ENCODE measurements at regions not wholly inside any gene's neighbourhood (a gene's known extent, or its start where the extent isn't known, plus 50 kb on each side); places are given as distances from the start of the nearest gene placed in this dataset.

DNA sequence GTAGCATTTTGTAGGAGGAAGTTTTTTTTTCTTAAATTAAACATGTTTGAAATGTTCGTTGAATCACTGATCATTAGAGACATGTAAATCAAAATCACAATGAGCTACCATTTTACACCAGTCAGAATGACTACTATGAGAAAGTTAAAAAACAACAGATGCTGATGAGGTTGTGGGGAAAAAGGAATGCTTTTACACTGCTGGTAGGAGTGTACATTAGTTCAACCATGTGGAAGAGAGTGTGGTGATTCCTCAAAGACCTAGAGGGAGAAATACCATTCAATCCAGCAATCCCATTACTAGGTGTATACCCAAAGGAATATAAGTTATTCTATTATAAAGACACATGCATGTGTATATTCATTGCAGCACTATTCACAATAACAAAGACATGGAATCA, 122.0 kb upstream of the ARGLU1 start:
- TF ChIP-seq, protein P1, sequence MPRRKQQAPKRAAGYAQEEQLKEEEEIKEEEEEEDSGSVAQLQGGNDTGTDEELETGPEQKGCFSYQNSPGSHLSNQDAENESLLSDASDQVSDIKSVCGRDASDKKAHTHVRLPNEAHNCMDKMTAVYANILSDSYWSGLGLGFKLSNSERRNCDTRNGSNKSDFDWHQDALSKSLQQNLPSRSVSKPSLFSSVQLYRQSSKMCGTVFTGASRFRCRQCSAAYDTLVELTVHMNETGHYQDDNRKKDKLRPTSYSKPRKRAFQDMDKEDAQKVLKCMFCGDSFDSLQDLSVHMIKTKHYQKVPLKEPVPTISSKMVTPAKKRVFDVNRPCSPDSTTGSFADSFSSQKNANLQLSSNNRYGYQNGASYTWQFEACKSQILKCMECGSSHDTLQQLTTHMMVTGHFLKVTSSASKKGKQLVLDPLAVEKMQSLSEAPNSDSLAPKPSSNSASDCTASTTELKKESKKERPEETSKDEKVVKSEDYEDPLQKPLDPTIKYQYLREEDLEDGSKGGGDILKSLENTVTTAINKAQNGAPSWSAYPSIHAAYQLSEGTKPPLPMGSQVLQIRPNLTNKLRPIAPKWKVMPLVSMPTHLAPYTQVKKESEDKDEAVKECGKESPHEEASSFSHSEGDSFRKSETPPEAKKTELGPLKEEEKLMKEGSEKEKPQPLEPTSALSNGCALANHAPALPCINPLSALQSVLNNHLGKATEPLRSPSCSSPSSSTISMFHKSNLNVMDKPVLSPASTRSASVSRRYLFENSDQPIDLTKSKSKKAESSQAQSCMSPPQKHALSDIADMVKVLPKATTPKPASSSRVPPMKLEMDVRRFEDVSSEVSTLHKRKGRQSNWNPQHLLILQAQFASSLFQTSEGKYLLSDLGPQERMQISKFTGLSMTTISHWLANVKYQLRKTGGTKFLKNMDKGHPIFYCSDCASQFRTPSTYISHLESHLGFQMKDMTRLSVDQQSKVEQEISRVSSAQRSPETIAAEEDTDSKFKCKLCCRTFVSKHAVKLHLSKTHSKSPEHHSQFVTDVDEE (CRISPR knock-in tag; IDR thresholded peaks at IDR 0.05), result no peak
- no peak for TF ChIP-seq PPARA (CRISPR knock-in tag; IDR thresholded peaks at IDR 0.05; ENCODE audit: borderline replicate concordance)
- no peak for TF ChIP-seq BACH2 (CRISPR knock-in tag; IDR thresholded peaks at IDR 0.05; ENCODE audit: borderline replicate concordance)
- TF ChIP-seq, protein P2, sequence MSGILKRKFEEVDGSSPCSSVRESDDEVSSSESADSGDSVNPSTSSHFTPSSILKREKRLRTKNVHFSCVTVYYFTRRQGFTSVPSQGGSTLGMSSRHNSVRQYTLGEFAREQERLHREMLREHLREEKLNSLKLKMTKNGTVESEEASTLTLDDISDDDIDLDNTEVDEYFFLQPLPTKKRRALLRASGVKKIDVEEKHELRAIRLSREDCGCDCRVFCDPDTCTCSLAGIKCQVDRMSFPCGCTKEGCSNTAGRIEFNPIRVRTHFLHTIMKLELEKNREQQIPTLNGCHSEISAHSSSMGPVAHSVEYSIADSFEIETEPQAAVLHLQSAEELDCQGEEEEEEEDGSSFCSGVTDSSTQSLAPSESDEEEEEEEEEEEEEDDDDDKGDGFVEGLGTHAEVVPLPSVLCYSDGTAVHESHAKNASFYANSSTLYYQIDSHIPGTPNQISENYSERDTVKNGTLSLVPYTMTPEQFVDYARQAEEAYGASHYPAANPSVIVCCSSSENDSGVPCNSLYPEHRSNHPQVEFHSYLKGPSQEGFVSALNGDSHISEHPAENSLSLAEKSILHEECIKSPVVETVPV (CRISPR knock-in tag; IDR thresholded peaks at IDR 0.05), result no peak
- TF ChIP-seq ARNTL (CRISPR knock-in tag; IDR thresholded peaks at IDR 0.05; ENCODE audit: borderline replicate concordance, low read depth), result no peak
- TF ChIP-seq, protein P3, sequence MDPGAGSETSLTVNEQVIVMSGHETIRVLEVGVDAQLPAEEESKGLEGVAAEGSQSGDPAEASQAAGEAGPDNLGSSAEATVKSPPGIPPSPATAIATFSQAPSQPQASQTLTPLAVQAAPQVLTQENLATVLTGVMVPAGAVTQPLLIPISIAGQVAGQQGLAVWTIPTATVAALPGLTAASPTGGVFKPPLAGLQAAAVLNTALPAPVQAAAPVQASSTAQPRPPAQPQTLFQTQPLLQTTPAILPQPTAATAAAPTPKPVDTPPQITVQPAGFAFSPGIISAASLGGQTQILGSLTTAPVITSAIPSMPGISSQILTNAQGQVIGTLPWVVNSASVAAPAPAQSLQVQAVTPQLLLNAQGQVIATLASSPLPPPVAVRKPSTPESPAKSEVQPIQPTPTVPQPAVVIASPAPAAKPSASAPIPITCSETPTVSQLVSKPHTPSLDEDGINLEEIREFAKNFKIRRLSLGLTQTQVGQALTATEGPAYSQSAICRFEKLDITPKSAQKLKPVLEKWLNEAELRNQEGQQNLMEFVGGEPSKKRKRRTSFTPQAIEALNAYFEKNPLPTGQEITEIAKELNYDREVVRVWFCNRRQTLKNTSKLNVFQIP (CRISPR knock-in tag; IDR thresholded peaks at IDR 0.05; ENCODE audit: borderline replicate concordance, low read depth), result no peak
- no peak for TF ChIP-seq CSDC2 (CRISPR knock-in tag; IDR thresholded peaks at IDR 0.05)
- no peak for TF ChIP-seq GLIS3 (CRISPR knock-in tag; IDR thresholded peaks at IDR 0.05)
- TF ChIP-seq, protein P4, sequence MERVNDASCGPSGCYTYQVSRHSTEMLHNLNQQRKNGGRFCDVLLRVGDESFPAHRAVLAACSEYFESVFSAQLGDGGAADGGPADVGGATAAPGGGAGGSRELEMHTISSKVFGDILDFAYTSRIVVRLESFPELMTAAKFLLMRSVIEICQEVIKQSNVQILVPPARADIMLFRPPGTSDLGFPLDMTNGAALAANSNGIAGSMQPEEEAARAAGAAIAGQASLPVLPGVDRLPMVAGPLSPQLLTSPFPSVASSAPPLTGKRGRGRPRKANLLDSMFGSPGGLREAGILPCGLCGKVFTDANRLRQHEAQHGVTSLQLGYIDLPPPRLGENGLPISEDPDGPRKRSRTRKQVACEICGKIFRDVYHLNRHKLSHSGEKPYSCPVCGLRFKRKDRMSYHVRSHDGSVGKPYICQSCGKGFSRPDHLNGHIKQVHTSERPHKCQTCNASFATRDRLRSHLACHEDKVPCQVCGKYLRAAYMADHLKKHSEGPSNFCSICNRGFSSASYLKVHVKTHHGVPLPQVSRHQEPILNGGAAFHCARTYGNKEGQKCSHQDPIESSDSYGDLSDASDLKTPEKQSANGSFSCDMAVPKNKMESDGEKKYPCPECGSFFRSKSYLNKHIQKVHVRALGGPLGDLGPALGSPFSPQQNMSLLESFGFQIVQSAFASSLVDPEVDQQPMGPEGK (CRISPR knock-in tag; IDR thresholded peaks at IDR 0.05; ENCODE audit: borderline replicate concordance), result no peak
- no peak for TF ChIP-seq ISL1 (CRISPR knock-in tag; IDR thresholded peaks at IDR 0.05)
- TF ChIP-seq, protein P5, sequence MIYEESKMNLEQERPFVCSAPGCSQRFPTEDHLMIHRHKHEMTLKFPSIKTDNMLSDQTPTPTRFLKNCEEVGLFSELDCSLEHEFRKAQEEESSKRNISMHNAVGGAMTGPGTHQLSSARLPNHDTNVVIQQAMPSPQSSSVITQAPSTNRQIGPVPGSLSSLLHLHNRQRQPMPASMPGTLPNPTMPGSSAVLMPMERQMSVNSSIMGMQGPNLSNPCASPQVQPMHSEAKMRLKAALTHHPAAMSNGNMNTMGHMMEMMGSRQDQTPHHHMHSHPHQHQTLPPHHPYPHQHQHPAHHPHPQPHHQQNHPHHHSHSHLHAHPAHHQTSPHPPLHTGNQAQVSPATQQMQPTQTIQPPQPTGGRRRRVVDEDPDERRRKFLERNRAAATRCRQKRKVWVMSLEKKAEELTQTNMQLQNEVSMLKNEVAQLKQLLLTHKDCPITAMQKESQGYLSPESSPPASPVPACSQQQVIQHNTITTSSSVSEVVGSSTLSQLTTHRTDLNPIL (CRISPR knock-in tag; IDR thresholded peaks at IDR 0.05; ENCODE audit: low read depth), result no peak
- TF ChIP-seq ZNF8 (CRISPR knock-in tag; IDR thresholded peaks at IDR 0.05), result no peak
- no peak for ATAC-seq

DNA sequence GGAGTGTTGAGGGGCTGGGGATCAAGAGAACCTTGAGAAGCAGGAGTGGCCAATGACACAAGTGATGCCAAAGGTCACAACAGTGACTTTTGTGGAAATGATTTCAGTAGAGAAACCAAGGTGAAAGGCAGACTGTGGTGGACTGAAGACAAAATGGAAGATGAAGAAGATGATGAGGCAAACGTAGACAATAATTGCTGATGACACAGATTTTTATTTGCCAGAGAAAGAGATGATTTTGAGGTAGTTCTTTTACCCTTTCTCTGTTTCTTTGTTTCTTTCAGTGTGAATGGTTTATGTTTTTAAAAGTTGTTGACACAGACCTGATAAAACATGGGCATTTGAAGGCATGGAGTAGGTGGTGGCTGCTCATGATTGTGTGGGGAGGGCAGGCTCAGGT, 121.0 kb upstream of the ARGLU1 start:
- no peak for ATAC-seq
- TF ChIP-seq TCF4 (CRISPR knock-in tag; IDR thresholded peaks at IDR 0.05; ENCODE audit: borderline replicate concordance) (no peak), BACH2 (CRISPR knock-in tag; IDR thresholded peaks at IDR 0.05; ENCODE audit: borderline replicate concordance) (no peak), ZC3H10 (CRISPR knock-in tag; IDR thresholded peaks at IDR 0.05) (no peak), ZNF8 (CRISPR knock-in tag; IDR thresholded peaks at IDR 0.05) (no peak), PPARA (CRISPR knock-in tag; IDR thresholded peaks at IDR 0.05; ENCODE audit: borderline replicate concordance) (no peak), SNAI2 (CRISPR knock-in tag; IDR thresholded peaks at IDR 0.05) (no peak)
- TF ChIP-seq, protein P4 (CRISPR knock-in tag; IDR thresholded peaks at IDR 0.05; ENCODE audit: borderline replicate concordance), result no peak

DNA sequence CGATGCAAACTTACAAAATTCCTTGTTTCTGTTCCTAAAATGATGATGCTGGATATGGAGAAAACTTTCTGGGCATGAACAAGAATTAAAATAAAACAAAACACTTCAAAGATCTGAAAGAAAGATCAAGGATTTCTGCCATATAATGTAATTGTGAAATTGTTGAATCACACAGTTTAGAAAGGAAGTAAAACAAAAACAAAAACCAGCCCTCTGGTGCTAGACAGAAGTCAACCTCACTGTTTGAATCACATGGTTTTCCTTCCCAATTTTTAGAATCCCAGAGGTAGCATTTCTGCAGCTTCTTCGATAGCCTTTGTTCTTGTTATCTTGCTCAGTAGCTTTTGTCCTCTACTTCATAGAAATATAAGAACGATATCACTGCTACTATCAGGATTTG, 118.2 kb upstream of the ARGLU1 start:
- ATAC-seq, result no peak

More for the DNA sequence above, 118.2 kb upstream of the ARGLU1 start:
- no peak for TF ChIP-seq ZFP3 (CRISPR knock-in tag; IDR thresholded peaks at IDR 0.05)
- TF ChIP-seq, protein P4 (CRISPR knock-in tag; IDR thresholded peaks at IDR 0.05; ENCODE audit: borderline replicate concordance), result no peak
- no peak for TF ChIP-seq RARB (CRISPR knock-in tag; IDR thresholded peaks at IDR 0.05)
- TF ChIP-seq CSDC2 (CRISPR knock-in tag; IDR thresholded peaks at IDR 0.05), result no peak
- no peak for TF ChIP-seq ESRRG (CRISPR knock-in tag; IDR thresholded peaks at IDR 0.05)
- no peak for TF ChIP-seq ARNTL (CRISPR knock-in tag; IDR thresholded peaks at IDR 0.05; ENCODE audit: borderline replicate concordance, low read depth)
- no peak for TF ChIP-seq SNAI2 (CRISPR knock-in tag; IDR thresholded peaks at IDR 0.05)
- TF ChIP-seq, protein P3 (CRISPR knock-in tag; IDR thresholded peaks at IDR 0.05; ENCODE audit: borderline replicate concordance, low read depth), result no peak
- no peak for TF ChIP-seq OSR1 (CRISPR knock-in tag; IDR thresholded peaks at IDR 0.05)
- TF ChIP-seq TCF4 (CRISPR knock-in tag; IDR thresholded peaks at IDR 0.05; ENCODE audit: borderline replicate concordance), result no peak
- TF ChIP-seq ISL1 (CRISPR knock-in tag; IDR thresholded peaks at IDR 0.05), result no peak
- TF ChIP-seq ZC3H10 (CRISPR knock-in tag; IDR thresholded peaks at IDR 0.05), result no peak
- TF ChIP-seq GLIS3 (CRISPR knock-in tag; IDR thresholded peaks at IDR 0.05), result no peak
